Endothelial cell of umbilical vein (primary cell): ENCODE measurements at regions not wholly inside any gene's neighbourhood (a gene's known extent, or its start where the extent isn't known, plus 50 kb on each side); places are given as distances from the start of the nearest gene placed in this dataset.

Source experiments
- CTCF ChIP-seq, 2 donors: IDR thresholded peaks; 1 replicate in 1 of 2; 2 replicates in 1 of 2; pipeline ENCODE4 v1.5.1; 2011; ENCODE audit warnings: low read length in 2 of 2, mild to moderate bottlenecking in 2 of 2, moderate library complexity in 2 of 2, control low read depth in 1 of 2, inconsistent platforms in 1 of 2, low read depth in 1 of 2; ENCODE audit not compliant: insufficient read depth in 1 of 2; ENCODE audit errors: extremely low read depth in 1 of 2
- EZH2 ChIP-seq: IDR thresholded peaks from 2 replicates; pipeline ENCODE4 v1.6.1; 2012; ENCODE audit warnings: borderline replicate concordance, low read depth, mild to moderate bottlenecking, moderate library complexity, low read length, inconsistent platforms; ENCODE audit not compliant: severe bottlenecking
- GATA2 ChIP-seq: IDR thresholded peaks from 2 replicates; pipeline ENCODE4 v1.7.0; 2011; ENCODE audit warnings: low read depth, mild to moderate bottlenecking, moderate library complexity, mixed read lengths, low read length; ENCODE audit not compliant: insufficient read length, insufficient read depth
- JUN ChIP-seq: IDR thresholded peaks from 2 replicates; pipeline ENCODE4 v1.6.1; 2011; ENCODE audit warnings: borderline replicate concordance, low read depth; ENCODE audit not compliant: insufficient read length, insufficient read depth
- MAX ChIP-seq: IDR thresholded peaks from 2 replicates; pipeline ENCODE4 v1.6.1; 2011; ENCODE audit not compliant: insufficient read depth, insufficient read length
- MYC ChIP-seq: IDR thresholded peaks from one replicate; pipeline ENCODE4 v1.6.1; 2011; ENCODE audit warnings: mild to moderate bottlenecking, low read depth, low read length
- POLR2A ChIP-seq: IDR thresholded peaks from 2 replicates; pipeline ENCODE4 v1.6.1; 2012; ENCODE audit warnings: low read depth, mild to moderate bottlenecking, control low read depth, low read length
- POLR2AphosphoS5 ChIP-seq: IDR thresholded peaks from 2 replicates; pipeline ENCODE4 v1.6.1; 2012; ENCODE audit warnings: low read depth, mild to moderate bottlenecking, control low read depth, low read length, moderate library complexity; ENCODE audit not compliant: insufficient read depth

DNA sequence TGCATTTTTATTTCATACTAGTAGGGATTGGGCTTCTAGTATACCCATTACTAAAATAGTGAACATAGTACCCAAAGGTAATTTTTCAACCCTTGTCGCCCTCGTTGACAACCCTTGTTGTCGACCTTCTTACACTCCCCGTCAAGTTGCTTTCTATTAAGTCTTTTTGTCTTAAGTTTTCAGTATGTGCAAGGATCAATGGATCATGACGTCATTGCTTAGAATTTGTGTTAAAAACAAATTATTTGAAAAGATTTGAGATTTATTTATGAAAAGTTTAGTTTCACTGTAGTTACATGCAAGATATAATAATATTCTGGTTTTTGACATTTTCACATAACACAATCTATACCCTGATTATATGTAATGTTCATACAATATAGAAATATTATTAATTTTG lies 110.4 kb downstream of the CBLN2 start:
- TF ChIP-seq CTCF (IDR thresholded peaks at IDR 0.05; ENCODE audit: extremely low read depth in 1 of 2, insufficient read depth in 1 of 2, low read depth in 1 of 2, low read length in 2 of 2): no peak
- no peak for TF ChIP-seq EZH2
- no peak for TF ChIP-seq POLR2A
- no peak for TF ChIP-seq POLR2AphosphoS5
- TF ChIP-seq MYC: no peak
- TF ChIP-seq MAX: no peak
- TF ChIP-seq JUN: no peak
- TF ChIP-seq GATA2: no peak
